DOHH2 (cell line): ENCODE measurements at regions not wholly inside any gene's neighbourhood (a gene's known extent, or its start where the extent isn't known, plus 50 kb on each side); places are given as distances from the start of the nearest gene placed in this dataset.

Experiments used
- H3F3A ChIP-seq: fragments of 200-600 bp; sonication (generic), shearing (Covaris generic); 2 replicates; pipeline ENCODE4 v1.6.0; 2016; ENCODE audit warnings: antibody characterized with exemption, mild to moderate bottlenecking; ENCODE audit not compliant: control insufficient read depth, insufficient read depth
- H3K27ac ChIP-seq: fragments of 200-600 bp; sonication (generic); 2 replicates; pipeline ENCODE4 v1.5.1; 2014; ENCODE audit warnings: low read depth, mild to moderate bottlenecking, low read length, moderate library complexity
- H3K27me3 ChIP-seq: fragments of 200-600 bp; sonication (generic); 2 replicates; pipeline ENCODE4 v1.6.1; 2014; ENCODE audit warnings: mild to moderate bottlenecking, low read length, mixed read lengths; ENCODE audit not compliant: control insufficient read depth
- H3K36me3 ChIP-seq: fragments of 200-600 bp; sonication (generic); 2 replicates; pipeline ENCODE4 v1.6.1; 2014; ENCODE audit warnings: mild to moderate bottlenecking, low read length, moderate library complexity, mixed read lengths; ENCODE audit not compliant: control insufficient read depth
- H3K4me1 ChIP-seq: fragments of 200-600 bp; sonication (generic); 2 replicates; pipeline ENCODE4 v1.6.1; 2014; ENCODE audit warnings: mild to moderate bottlenecking, low read length, mixed read lengths; ENCODE audit not compliant: control insufficient read depth
- H3K4me2 ChIP-seq: fragments of 200-600 bp; sonication (generic); 2 replicates; pipeline ENCODE4 v1.6.0; 2014; ENCODE audit warnings: mild to moderate bottlenecking, low read length, moderate library complexity
- H3K4me3 ChIP-seq: fragments of 200-600 bp; sonication (generic); 2 replicates; pipeline ENCODE4 v1.5.1; 2014; ENCODE audit warnings: mild to moderate bottlenecking, low read length, mixed read lengths
- H3K79me2 ChIP-seq: fragments of 200-600 bp; sonication (generic); 2 replicates; pipeline ENCODE4 v1.6.1; 2014; ENCODE audit warnings: mild to moderate bottlenecking, low read length, mixed read lengths; ENCODE audit not compliant: control insufficient read depth
- H3K9me2 ChIP-seq: fragments of 200-600 bp; sonication (generic); replicated peaks from 2 replicates; pipeline ENCODE4 v1.6.1; 2014; ENCODE audit warnings: mild to moderate bottlenecking, low read length, mixed read lengths; ENCODE audit not compliant: control insufficient read depth
- H3K9me3 ChIP-seq: fragments of 200-600 bp; sonication (generic); 2 replicates; pipeline ENCODE4 v1.6.1; 2014; ENCODE audit warnings: antibody characterized with exemption, low read length, mixed read lengths; ENCODE audit not compliant: control insufficient read depth, insufficient read depth
- H4K20me1 ChIP-seq: fragments of 200-600 bp; sonication (generic); 2 replicates; pipeline ENCODE4 v1.6.0; 2014; ENCODE audit warnings: low read depth, mild to moderate bottlenecking, antibody characterized with exemption, low read length, moderate library complexity; ENCODE audit not compliant: control insufficient read depth, insufficient read depth
- CTCF ChIP-seq: fragments of 200-600 bp; sonication (generic); IDR thresholded peaks from one replicate; pipeline ENCODE4 v1.5.1; 2014; ENCODE audit warnings: antibody characterized with exemption, mild to moderate bottlenecking, low read depth, low read length; ENCODE audit not compliant: poor library complexity, severe bottlenecking
- EZH2phosphoT487 ChIP-seq: fragments of 200-600 bp; sonication (generic); IDR thresholded peaks from 2 replicates; pipeline ENCODE4 v1.6.1; 2017; ENCODE audit warnings: borderline replicate concordance, mild to moderate bottlenecking, antibody characterized with exemption, low read length, moderate library complexity, mixed read lengths

GRCh38 chr7:23966941-23967340 lies 256.9 kb downstream of the STK31 start:
- TF ChIP-seq EZH2phosphoT487 (no peak), CTCF (no peak)
- no peaks in the 10 kb centered on the region for H3K4me1 ChIP-seq
- no peak overlapping the region for H3K27ac ChIP-seq
- H3F3A ChIP-seq = no peaks in the 10 kb centered on the region
- no peaks in the 10 kb centered on the region for H3K9me2 ChIP-seq
- H3K9me3 ChIP-seq = no peaks in the 10 kb centered on the region
- no peaks in the 10 kb centered on the region for H3K27me3 ChIP-seq
- H4K20me1 ChIP-seq = no peaks in the 10 kb centered on the region
- no peaks in the 10 kb centered on the region for H3K36me3 ChIP-seq
- no peaks in the 10 kb centered on the region for H3K79me2 ChIP-seq
- H3K4me2 ChIP-seq = no peak overlapping the region
- no peak overlapping the region for H3K4me3 ChIP-seq

- Histone ChIP-seq H3K4me1 (peaks cover under 1% of the 10 kb centered on the region; the same call in 1 of the 2 replicates), H3K27me3 (no peaks in the 10 kb centered on the region), H3K4me2 (no peak overlapping the region), H3K27ac (no peak overlapping the region), H3K36me3 (no peaks in the 10 kb centered on the region), H3K79me2 (no peaks in the 10 kb centered on the region), H3K4me3 (no peak overlapping the region), H3K9me3 (no peaks in the 10 kb centered on the region), H4K20me1 (no peaks in the 10 kb centered on the region), H3K9me2 (no peaks in the 10 kb centered on the region), H3F3A (no peaks in the 10 kb centered on the region)
- TF ChIP-seq EZH2phosphoT487 = no peak
- TF ChIP-seq CTCF = no peak
These were observed 258.1 kb downstream of the STK31 start for GRCh38 chr7:23967949-23968599.

- H3K36me3 ChIP-seq = no peaks in the 10 kb centered on the region
- H3K27me3 ChIP-seq = no peaks in the 10 kb centered on the region
- TF ChIP-seq CTCF = no peak
- no peak for TF ChIP-seq EZH2phosphoT487
- no peak overlapping the region for H3K4me3 ChIP-seq
- no peaks in the 10 kb centered on the region for H3K9me3 ChIP-seq
- H3K4me1 ChIP-seq = peaks cover 7% of the 10 kb centered on the region
- no peaks in the 10 kb centered on the region for H3K79me2 ChIP-seq
- no peak overlapping the region for H3K27ac ChIP-seq
- H3K4me2 ChIP-seq = no peak overlapping the region
- H3K9me2 ChIP-seq = no peaks in the 10 kb centered on the region
- no peaks in the 10 kb centered on the region for H4K20me1 ChIP-seq
- no peaks in the 10 kb centered on the region for H3F3A ChIP-seq
These were observed 258.8 kb downstream of the STK31 start for GRCh38 chr7:23968791-23969190.

GRCh38 chr7:23969443-23969842 lies 259.4 kb downstream of the STK31 start:
- Histone ChIP-seq H3K4me2 (no peak overlapping the region), H3K4me3 (no peak overlapping the region), H3K4me1 (peaks cover 7% of the 10 kb centered on the region), H3K36me3 (no peaks in the 10 kb centered on the region), H3K27me3 (no peaks in the 10 kb centered on the region), H3K27ac (no peak overlapping the region), H3F3A (no peaks in the 10 kb centered on the region), H3K9me2 (no peaks in the 10 kb centered on the region), H4K20me1 (no peaks in the 10 kb centered on the region), H3K79me2 (no peaks in the 10 kb centered on the region), H3K9me3 (0 out of 2 replicates have a peak, but pooled peaks cover 5% of the 10 kb centered on the region)
- TF ChIP-seq EZH2phosphoT487 = no peak
- no peak for TF ChIP-seq CTCF
